BLaER1 treated with 17β-estradiol and CSF1 and Interleukin-3, amounts not matched to agents 10 nM and 100 nM (cell line): ENCODE measurements at regions not wholly inside any gene's neighbourhood (a gene's known extent, or its start where the extent isn't known, plus 50 kb on each side); places are given as distances from the start of the nearest gene placed in this dataset.
A peak's percentile ranks its signal among the peaks of the same experiment; 100 is the strongest.

Experiments used
- H3K27ac ChIP-seq, 11 experiments: shearing (Covaris generic); formaldehyde crosslinking; 2 replicates each; pipeline ENCODE4 v1.8.1; 2022
- H3K27me3 ChIP-seq, 11 experiments: shearing (Covaris generic); formaldehyde crosslinking; 2 replicates each; pipeline ENCODE4 v1.8.1; 2022
- H3K36me3 ChIP-seq, 11 experiments: shearing (Covaris generic); formaldehyde crosslinking; 2 replicates each; pipeline ENCODE4 v1.8.1; 2022
- H3K4me1 ChIP-seq, 10 experiments: shearing (Covaris generic); formaldehyde crosslinking; 2 replicates each; pipeline ENCODE4 v1.8.1; 2022
- H3K4me2 ChIP-seq, 11 experiments: shearing (Covaris generic); formaldehyde crosslinking; 2 replicates each; pipeline ENCODE4 v1.8.1; 2022
- H3K4me3 ChIP-seq, 10 experiments: shearing (Covaris generic); formaldehyde crosslinking; 2 replicates each; pipeline ENCODE4 v1.8.1; 2022
- H3K9ac ChIP-seq, 11 experiments: shearing (Covaris generic); formaldehyde crosslinking; 2 replicates each; pipeline ENCODE4 v1.8.1; 2022
- H3K9me3 ChIP-seq, 11 experiments: shearing (Covaris generic); formaldehyde crosslinking; replicated peaks in 1 of 11; 2 replicates each; pipeline ENCODE4 v1.8.1; 2022
- H4K20me1 ChIP-seq, 11 experiments: shearing (Covaris generic); formaldehyde crosslinking; 2 replicates each; pipeline ENCODE4 v1.8.1; 2022
- Cebpa-rat ChIP-seq, 11 experiments: shearing (Covaris generic); IDR thresholded peaks; 2 replicates each; pipeline ENCODE4 v1.8.1; 2022

- no peaks in the 10 kb centered on the region for H3K27me3 ChIP-seq
- H3K4me2 ChIP-seq: peak overlapping the region in 1 of 11 experiments; percentile 82; a peak in 1 of 22 replicates
- H4K20me1 ChIP-seq: no peaks in the 10 kb centered on the region
- TF ChIP-seq Cebpa-rat (IDR thresholded peaks at IDR 0.05): no peak
- no peak overlapping the region for H3K9ac ChIP-seq
- peaks cover 0 to 16% (median 10%) of the 10 kb centered on the region in 11 experiments; a peak in 11 of 22 replicates for H3K9me3 ChIP-seq
- no peak overlapping the region for H3K4me3 ChIP-seq
- H3K36me3 ChIP-seq: no peaks in the 10 kb centered on the region
- peaks cover 0 to 38% (median 28%) of the 10 kb centered on the region in 10 experiments; a peak in 17 of 20 replicates for H3K4me1 ChIP-seq
- no peak overlapping the region for H3K27ac ChIP-seq
Observed at GRCh38 chr13:19020988-19021387, 160.6 kb downstream of the TUBA3C start.

DNA sequence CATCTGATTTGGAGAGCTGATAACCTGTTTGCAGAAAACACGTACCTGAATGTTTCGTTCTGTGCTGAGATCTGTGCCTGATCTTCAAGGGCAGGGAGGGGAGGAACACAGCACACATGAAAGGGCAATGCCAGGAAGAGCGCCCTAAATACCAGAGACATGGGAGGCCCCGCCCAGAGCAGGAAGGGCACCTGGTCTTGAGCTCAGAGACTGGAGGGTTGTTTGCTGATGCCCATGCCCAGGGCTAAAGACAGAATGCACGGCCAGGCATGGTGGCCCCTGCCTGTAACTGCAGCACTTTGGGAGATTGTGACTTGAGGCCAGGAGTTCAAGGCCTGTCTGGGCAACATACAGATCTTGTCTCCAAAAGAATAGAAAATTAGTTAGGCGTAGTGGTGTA, 183.2 kb downstream of the TUBA3C start:
- Histone ChIP-seq H3K27me3 (no peaks in the 10 kb centered on the region), H3K9ac (no peak overlapping the region), H3K4me1 (peaks cover 0 to 10% (median 0%) of the 10 kb centered on the region in 10 experiments; a peak in 3 of 20 replicates), H3K36me3 (no peaks in the 10 kb centered on the region), H3K4me2 (no peak overlapping the region), H4K20me1 (no peaks in the 10 kb centered on the region), H3K9me3 (peaks cover 0 to 19% (median 9%) of the 10 kb centered on the region in 11 experiments; a peak in 12 of 22 replicates), H3K4me3 (no peak overlapping the region), H3K27ac (no peak overlapping the region)
- no peak for TF ChIP-seq Cebpa-rat (IDR thresholded peaks at IDR 0.05)

DNA sequence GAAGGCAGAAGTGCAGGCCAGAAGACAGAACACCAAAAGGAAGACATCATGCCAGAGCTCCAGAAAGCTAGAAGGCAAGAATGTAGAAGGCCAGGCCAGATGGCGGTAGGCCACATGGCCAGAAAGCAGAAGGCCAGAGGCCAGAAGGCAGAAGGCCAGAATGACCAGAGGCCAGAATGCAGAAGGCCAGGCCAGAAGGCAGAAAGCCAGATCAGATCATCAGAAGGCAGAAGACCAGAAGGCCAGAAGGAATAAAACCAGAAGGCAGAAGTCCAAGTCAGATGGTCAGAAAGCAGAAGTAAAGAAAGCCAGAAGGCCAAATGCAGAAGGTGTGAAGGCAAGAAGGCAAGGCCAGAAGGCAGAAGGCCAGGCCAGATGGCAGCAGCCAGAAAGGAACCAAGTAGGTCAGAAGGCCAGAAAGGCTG, 185.0 kb downstream of the TUBA3C start:
- no peak for TF ChIP-seq Cebpa-rat (IDR thresholded peaks at IDR 0.05)
- Histone ChIP-seq H3K4me3 (no peak overlapping the region), H3K27ac (peak overlapping the region in 2 of 11 experiments; percentile 25 to 29; a peak in 5 of 22 replicates), H3K9ac (no peak overlapping the region), H3K4me1 (peaks cover 0 to 10% (median 0%) of the 10 kb centered on the region in 10 experiments; a peak in 3 of 20 replicates), H3K4me2 (peak overlapping the region in 1 of 11 experiments; percentile 25; a peak in 1 of 22 replicates), H3K27me3 (no peaks in the 10 kb centered on the region), H3K36me3 (no peaks in the 10 kb centered on the region), H4K20me1 (no peaks in the 10 kb centered on the region), H3K9me3 (peaks cover 0 to 12% (median 1%) of the 10 kb centered on the region in 11 experiments; a peak in 5 of 22 replicates)

DNA sequence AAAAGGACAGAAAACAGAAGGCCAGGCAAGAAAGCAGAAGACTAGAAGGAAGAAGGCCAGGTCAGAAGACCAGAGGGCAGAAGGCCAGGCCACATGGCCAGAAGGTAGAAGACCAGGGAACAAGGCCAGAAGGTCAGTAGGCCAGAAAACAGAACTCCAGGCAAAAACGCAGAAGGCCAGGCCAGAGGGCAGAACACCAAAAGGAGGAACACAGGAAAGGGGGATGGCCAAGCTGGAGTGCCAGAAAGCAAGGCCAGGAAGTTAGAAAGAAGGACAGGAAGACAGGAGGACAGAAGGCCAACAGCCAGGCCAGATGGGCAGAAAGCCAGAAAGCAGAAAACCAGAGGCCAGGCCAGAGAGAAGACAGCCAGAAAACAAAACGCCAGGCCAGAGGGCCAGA, 185.4 kb downstream of the TUBA3C start:
- Histone ChIP-seq H4K20me1 (no peaks in the 10 kb centered on the region), H3K4me3 (no peak overlapping the region), H3K27ac (peak overlapping the region in 2 of 11 experiments; percentile 25 to 29; a peak in 5 of 22 replicates), H3K9me3 (peaks cover 0 to 8% (median 0%) of the 10 kb centered on the region in 11 experiments; a peak in 4 of 22 replicates), H3K4me2 (peak overlapping the region in 1 of 11 experiments; percentile 25; a peak in 2 of 22 replicates), H3K4me1 (peaks cover 0 to 10% (median 0%) of the 10 kb centered on the region in 10 experiments; a peak in 3 of 20 replicates), H3K27me3 (no peaks in the 10 kb centered on the region), H3K36me3 (no peaks in the 10 kb centered on the region), H3K9ac (no peak overlapping the region)
- TF ChIP-seq Cebpa-rat (IDR thresholded peaks at IDR 0.05): no peak

- no peak for TF ChIP-seq Cebpa-rat (IDR thresholded peaks at IDR 0.05)
- Histone ChIP-seq H3K9ac (no peak overlapping the region), H3K4me2 (no peak overlapping the region), H3K4me1 (peaks cover 0 to 10% (median 0%) of the 10 kb centered on the region in 10 experiments; a peak in 3 of 20 replicates), H4K20me1 (no peaks in the 10 kb centered on the region), H3K36me3 (no peaks in the 10 kb centered on the region), H3K4me3 (no peak overlapping the region), H3K9me3 (peaks cover 0 to 5% (median 0%) of the 10 kb centered on the region in 11 experiments; a peak in 2 of 22 replicates), H3K27me3 (no peaks in the 10 kb centered on the region), H3K27ac (no peak overlapping the region)
Observed at GRCh38 chr13:18995259-18995873, 186.3 kb downstream of the TUBA3C start.

DNA sequence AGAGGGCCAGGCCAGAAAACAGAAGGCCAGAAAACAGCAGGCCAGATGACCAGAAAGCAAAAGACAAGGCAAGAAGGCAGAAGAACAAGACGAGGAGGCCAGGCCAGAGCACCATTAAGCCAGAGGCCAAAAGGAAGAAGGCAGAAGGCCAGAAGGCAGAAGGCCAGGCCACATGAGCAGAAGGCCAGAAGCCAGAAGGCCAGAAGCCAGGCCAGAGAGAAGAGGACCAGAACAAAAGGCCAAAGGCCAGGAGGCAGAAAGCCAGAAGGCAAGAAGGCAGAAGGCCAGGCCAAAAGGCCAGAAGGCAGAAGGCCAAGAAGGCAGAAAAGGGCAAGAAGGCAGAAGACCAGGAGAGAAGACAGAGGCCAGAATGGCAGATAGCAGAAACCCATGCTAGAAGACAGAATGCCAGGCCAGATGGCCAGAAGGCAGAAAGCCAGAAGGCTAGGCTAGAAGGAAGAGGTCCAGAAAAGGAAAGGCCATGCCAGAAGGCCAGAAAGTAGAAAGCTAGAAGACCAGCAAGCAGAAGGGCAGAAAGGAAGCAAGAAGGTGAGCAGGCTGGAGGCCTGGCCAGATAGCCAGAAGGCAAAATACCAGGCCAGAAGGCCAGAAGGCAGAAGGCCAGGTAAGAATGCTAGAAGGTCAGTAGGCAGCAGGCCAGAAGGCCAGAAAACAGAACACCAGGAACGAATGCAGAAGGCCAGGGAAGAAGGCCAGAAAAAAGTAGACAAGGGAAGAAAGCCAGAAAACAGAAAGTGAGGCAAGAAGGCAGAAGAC, 187.6 kb downstream of the TUBA3C start:
- H3K4me3 ChIP-seq: no peak overlapping the region
- peaks cover 0 to 5% (median 0%) of the 10 kb centered on the region in 11 experiments; a peak in 2 of 22 replicates for H3K9me3 ChIP-seq
- H3K9ac ChIP-seq: no peak overlapping the region
- H4K20me1 ChIP-seq: no peaks in the 10 kb centered on the region
- H3K4me1 ChIP-seq: peaks cover 0 to 10% (median 0%) of the 10 kb centered on the region in 10 experiments; a peak in 3 of 20 replicates
- H3K27me3 ChIP-seq: no peaks in the 10 kb centered on the region
- H3K27ac ChIP-seq: no peak overlapping the region
- no peaks in the 10 kb centered on the region for H3K36me3 ChIP-seq
- no peak overlapping the region for H3K4me2 ChIP-seq
- no peak for TF ChIP-seq Cebpa-rat (IDR thresholded peaks at IDR 0.05)

GRCh38 chr13:18992791-18993190, 188.8 kb downstream of the TUBA3C start:
- H4K20me1 ChIP-seq: no peaks in the 10 kb centered on the region
- H3K4me2 ChIP-seq: no peak overlapping the region
- no peak overlapping the region for H3K9ac ChIP-seq
- H3K9me3 ChIP-seq: peaks cover 0 to 5% (median 0%) of the 10 kb centered on the region in 11 experiments; a peak in 3 of 22 replicates
- TF ChIP-seq Cebpa-rat (IDR thresholded peaks at IDR 0.05): no peak
- H3K27me3 ChIP-seq: no peaks in the 10 kb centered on the region
- no peaks in the 10 kb centered on the region for H3K36me3 ChIP-seq
- H3K4me1 ChIP-seq: peaks cover 0 to 10% (median 0%) of the 10 kb centered on the region in 10 experiments; a peak in 3 of 20 replicates
- H3K4me3 ChIP-seq: no peak overlapping the region
- H3K27ac ChIP-seq: no peak overlapping the region

DNA sequence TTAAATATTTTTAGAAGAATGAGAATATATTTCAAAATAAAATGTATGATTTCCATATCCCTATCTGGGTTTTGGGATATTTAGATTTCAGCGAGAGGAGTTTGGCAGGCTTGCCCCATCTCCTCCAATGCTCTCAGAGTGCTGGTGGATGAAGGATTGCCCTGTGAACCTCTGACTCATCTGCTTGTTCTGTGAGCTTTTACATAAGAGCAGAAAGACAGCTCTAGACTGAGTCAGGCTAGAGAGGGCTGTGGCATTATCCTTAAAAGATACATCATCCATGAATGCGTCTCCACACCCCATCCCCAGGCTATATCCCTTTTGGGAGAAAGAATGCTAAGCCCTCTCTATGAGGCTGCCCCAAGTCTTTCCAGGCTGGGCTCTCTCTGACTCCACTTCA, 190.6 kb downstream of the TUBA3C start:
- no peak for TF ChIP-seq Cebpa-rat (IDR thresholded peaks at IDR 0.05)
- Histone ChIP-seq H3K4me2 (no peak overlapping the region), H3K27ac (no peak overlapping the region), H3K27me3 (no peaks in the 10 kb centered on the region), H3K4me3 (no peak overlapping the region), H3K9me3 (peaks cover 0 to 5% (median 0%) of the 10 kb centered on the region in 11 experiments; a peak in 3 of 22 replicates), H3K36me3 (no peaks in the 10 kb centered on the region), H4K20me1 (no peaks in the 10 kb centered on the region), H3K4me1 (peaks cover 0 to 5% (median 0%) of the 10 kb centered on the region in 10 experiments; a peak in 3 of 20 replicates), H3K9ac (no peak overlapping the region)

DNA sequence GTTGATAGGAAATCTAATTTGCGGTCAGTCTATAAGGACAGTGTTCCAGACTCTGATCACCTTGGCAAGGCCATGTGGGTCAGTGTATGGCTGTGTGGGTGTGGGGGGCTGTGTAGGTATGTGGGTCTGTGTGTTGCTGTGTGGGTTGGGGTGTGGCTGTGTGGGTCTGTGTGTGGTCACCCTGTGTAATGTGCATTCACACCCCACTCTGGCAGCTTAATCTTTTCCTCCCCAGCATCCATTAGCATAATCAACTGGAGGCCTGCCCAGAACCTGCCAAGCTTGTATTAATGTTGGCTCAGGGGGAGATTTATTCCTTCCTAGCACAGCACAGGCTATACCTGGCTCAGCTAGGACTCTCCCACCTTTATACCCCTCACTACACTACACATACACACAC, 203.2 kb downstream of the TUBA3C start:
- H3K4me3 ChIP-seq: no peak overlapping the region
- no peak overlapping the region for H3K27ac ChIP-seq
- H3K36me3 ChIP-seq: no peaks in the 10 kb centered on the region
- no peaks in the 10 kb centered on the region for H3K27me3 ChIP-seq
- no peak for TF ChIP-seq Cebpa-rat (IDR thresholded peaks at IDR 0.05)
- H3K4me1 ChIP-seq: no peaks in the 10 kb centered on the region
- H3K4me2 ChIP-seq: no peak overlapping the region
- H3K9me3 ChIP-seq: peaks cover 0 to 4% (median 0%) of the 10 kb centered on the region in 11 experiments; a peak in 4 of 22 replicates
- H4K20me1 ChIP-seq: no peaks in the 10 kb centered on the region
- no peak overlapping the region for H3K9ac ChIP-seq
